ENCODE measurements at regions not wholly inside any gene's neighbourhood (a gene's known extent, or its start where the extent isn't known, plus 50 kb on each side); places are given as distances from the start of the nearest gene placed in this dataset.

DNA sequence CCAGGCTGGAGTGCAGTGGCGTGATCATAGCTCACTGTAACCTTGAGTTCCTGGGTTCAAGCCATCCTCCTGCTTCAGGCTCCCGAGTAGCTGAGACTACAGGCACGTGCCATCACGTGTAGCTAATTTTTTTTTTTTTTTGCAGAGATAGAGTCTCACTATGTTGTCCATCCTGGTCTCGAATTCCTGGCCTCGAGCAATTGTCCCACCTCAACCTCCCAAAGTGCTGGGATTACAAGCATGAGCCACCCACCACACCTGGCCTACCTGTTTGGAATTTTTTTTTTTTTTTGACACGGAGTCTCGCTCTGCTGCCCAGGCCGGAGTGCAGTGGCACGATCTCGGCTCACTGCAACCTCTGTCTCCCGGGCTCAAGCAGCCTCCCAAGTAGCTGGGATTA lies 117.1 kb upstream of the PARD3 start:
- Histone ChIP-seq H3K27ac (ENCODE audit: low read length) (no peak overlapping the region), H3K36me3 (ENCODE audit: control insufficient read depth, insufficient read depth, low read length) (no peaks in the 10 kb centered on the region), H3K4me1 (ENCODE audit: control insufficient read depth, insufficient read depth, low read length) (no peaks in the 10 kb centered on the region), H3K9me3 (ENCODE audit: control insufficient read depth, insufficient read depth, low read depth, low read length) (no peaks in the 10 kb centered on the region), H3K27me3 (ENCODE audit: control insufficient read depth, insufficient read depth, low read length) (no peaks in the 10 kb centered on the region), H3K4me3 (ENCODE audit: low read depth in 2 of 2, low read length in 2 of 2) (no peak overlapping the region)
- in situ Hi-C loops (cut with HindIII; ENCODE audit: low pct_unique_long_range_greater_than_20kb, low sequenced_read_pairs) (no loop called here), intact Hi-C loops (cut with micrococcal nuclease; ENCODE audit: unreplicated experiment) (no loop called here)
- no TSS peak for BruUV-seq (replicated peaks)
- no peak for TF ChIP-seq TCF7L2 (IDR thresholded peaks at IDR 0.05; ENCODE audit: low read depth, low read length)
- TF ChIP-seq, protein P1, sequence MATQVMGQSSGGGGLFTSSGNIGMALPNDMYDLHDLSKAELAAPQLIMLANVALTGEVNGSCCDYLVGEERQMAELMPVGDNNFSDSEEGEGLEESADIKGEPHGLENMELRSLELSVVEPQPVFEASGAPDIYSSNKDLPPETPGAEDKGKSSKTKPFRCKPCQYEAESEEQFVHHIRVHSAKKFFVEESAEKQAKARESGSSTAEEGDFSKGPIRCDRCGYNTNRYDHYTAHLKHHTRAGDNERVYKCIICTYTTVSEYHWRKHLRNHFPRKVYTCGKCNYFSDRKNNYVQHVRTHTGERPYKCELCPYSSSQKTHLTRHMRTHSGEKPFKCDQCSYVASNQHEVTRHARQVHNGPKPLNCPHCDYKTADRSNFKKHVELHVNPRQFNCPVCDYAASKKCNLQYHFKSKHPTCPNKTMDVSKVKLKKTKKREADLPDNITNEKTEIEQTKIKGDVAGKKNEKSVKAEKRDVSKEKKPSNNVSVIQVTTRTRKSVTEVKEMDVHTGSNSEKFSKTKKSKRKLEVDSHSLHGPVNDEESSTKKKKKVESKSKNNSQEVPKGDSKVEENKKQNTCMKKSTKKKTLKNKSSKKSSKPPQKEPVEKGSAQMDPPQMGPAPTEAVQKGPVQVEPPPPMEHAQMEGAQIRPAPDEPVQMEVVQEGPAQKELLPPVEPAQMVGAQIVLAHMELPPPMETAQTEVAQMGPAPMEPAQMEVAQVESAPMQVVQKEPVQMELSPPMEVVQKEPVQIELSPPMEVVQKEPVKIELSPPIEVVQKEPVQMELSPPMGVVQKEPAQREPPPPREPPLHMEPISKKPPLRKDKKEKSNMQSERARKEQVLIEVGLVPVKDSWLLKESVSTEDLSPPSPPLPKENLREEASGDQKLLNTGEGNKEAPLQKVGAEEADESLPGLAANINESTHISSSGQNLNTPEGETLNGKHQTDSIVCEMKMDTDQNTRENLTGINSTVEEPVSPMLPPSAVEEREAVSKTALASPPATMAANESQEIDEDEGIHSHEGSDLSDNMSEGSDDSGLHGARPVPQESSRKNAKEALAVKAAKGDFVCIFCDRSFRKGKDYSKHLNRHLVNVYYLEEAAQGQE (IDR thresholded peaks at IDR 0.05; ENCODE audit: insufficient read depth in 1 of 2, low read depth in 2 of 2, low read length in 1 of 2) = no peak
- no peak for TF ChIP-seq POLR2AphosphoS5 (IDR thresholded peaks at IDR 0.05; ENCODE audit: low read depth, low read length)
- TF ChIP-seq, protein P2, sequence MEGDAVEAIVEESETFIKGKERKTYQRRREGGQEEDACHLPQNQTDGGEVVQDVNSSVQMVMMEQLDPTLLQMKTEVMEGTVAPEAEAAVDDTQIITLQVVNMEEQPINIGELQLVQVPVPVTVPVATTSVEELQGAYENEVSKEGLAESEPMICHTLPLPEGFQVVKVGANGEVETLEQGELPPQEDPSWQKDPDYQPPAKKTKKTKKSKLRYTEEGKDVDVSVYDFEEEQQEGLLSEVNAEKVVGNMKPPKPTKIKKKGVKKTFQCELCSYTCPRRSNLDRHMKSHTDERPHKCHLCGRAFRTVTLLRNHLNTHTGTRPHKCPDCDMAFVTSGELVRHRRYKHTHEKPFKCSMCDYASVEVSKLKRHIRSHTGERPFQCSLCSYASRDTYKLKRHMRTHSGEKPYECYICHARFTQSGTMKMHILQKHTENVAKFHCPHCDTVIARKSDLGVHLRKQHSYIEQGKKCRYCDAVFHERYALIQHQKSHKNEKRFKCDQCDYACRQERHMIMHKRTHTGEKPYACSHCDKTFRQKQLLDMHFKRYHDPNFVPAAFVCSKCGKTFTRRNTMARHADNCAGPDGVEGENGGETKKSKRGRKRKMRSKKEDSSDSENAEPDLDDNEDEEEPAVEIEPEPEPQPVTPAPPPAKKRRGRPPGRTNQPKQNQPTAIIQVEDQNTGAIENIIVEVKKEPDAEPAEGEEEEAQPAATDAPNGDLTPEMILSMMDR (IDR thresholded peaks at IDR 0.05) = no peak
- TF ChIP-seq SIN3A (IDR thresholded peaks at IDR 0.05; ENCODE audit: borderline replicate concordance, insufficient read depth, low read depth, low read length) = no peak
- ChIA-PET CTCF (no interaction called here), POLR2A (interaction anchor here (0.6 to 0.7 kb wide), 2 partner anchors 41 to 177 kb away, joined by 5 to 7 read pairs; no protein-coding TSS in a partner anchor)
- ATAC-seq (no peak), DNase-seq (ENCODE audit: low read depth, low spot score) (no peak)

DNA sequence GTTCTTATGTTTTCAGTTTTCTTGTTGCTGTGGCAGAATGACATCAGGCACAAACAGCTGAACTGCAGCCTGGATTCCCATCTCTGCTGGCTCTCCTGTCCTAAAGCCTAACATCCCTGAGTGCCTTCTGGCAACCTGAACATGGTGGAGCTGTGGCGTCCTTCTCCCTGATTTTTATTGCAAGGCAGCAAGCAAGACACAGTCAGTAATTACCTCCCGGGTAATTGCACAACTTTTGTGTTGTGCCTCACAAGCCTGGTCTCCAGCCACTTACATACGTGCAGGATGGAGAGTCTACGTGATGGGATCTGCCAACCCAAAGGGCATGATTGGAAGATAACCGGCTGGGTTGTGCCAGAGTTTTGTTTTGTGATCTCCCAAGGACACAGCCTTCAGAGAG lies 116.1 kb upstream of the PARD3 start:
- no TSS peak for BruUV-seq (replicated peaks)
- no peaks in the 10 kb centered on the region for H3K4me1 ChIP-seq (ENCODE audit: control insufficient read depth, insufficient read depth, low read length)
- no peak for DNase-seq (ENCODE audit: low read depth, low spot score)
- H3K27ac ChIP-seq (ENCODE audit: low read length) = no peak overlapping the region
- no peaks in the 10 kb centered on the region for H3K27me3 ChIP-seq (ENCODE audit: control insufficient read depth, insufficient read depth, low read length)
- intact Hi-C loops (cut with micrococcal nuclease; ENCODE audit: unreplicated experiment) = no loop called here
- H3K4me3 ChIP-seq (ENCODE audit: low read depth in 2 of 2, low read length in 2 of 2) = no peak overlapping the region
- TF ChIP-seq, protein P1 (IDR thresholded peaks at IDR 0.05; ENCODE audit: insufficient read depth in 1 of 2, low read depth in 2 of 2, low read length in 1 of 2) = no peak
- no peak for TF ChIP-seq TCF7L2 (IDR thresholded peaks at IDR 0.05; ENCODE audit: low read depth, low read length)
- no peak for TF ChIP-seq POLR2AphosphoS5 (IDR thresholded peaks at IDR 0.05; ENCODE audit: low read depth, low read length)
- TF ChIP-seq, protein P2 (IDR thresholded peaks at IDR 0.05) = no peak
- TF ChIP-seq SIN3A (IDR thresholded peaks at IDR 0.05; ENCODE audit: borderline replicate concordance, insufficient read depth, low read depth, low read length) = no peak
- no peaks in the 10 kb centered on the region for H3K9me3 ChIP-seq (ENCODE audit: control insufficient read depth, insufficient read depth, low read depth, low read length)
- ATAC-seq = no peak
- ChIA-PET POLR2A (no interaction called here), CTCF (no interaction called here)
- no peaks in the 10 kb centered on the region for H3K36me3 ChIP-seq (ENCODE audit: control insufficient read depth, insufficient read depth, low read length)
- in situ Hi-C loops (cut with HindIII; ENCODE audit: low pct_unique_long_range_greater_than_20kb, low sequenced_read_pairs) = no loop called here
